HEK293 (cell line): ENCODE measurements at regions not wholly inside any gene's neighbourhood (a gene's known extent, or its start where the extent isn't known, plus 50 kb on each side); places are given as distances from the start of the nearest gene placed in this dataset.

Experiments used
- CTCF ChIA-PET: fragments of 350-600 bp; formaldehyde crosslinking; extraction: SDS; loops from one replicate; lab custom pipeline; 2021; ENCODE audit warnings: antibody characterized with exemption; lab: Yijun Ruan, JAX
- POLR2A ChIA-PET: fragments of 300-600 bp; formaldehyde crosslinking; extraction: SDS; loops from one replicate; lab custom pipeline; 2020; ENCODE audit warnings: antibody characterized with exemption, inconsistent platforms; lab: Yijun Ruan, JAX
- H3K27ac ChIP-seq: fragments of 200-500 bp; sonication (Bioruptor generic); 2 replicates; pipeline ENCODE4 v1.5.1; 2014; ENCODE audit warnings: low read depth, low read length, control low read depth, inconsistent platforms; ENCODE audit errors: extremely low read depth
- H3K36me3 ChIP-seq, 2 experiments: fragments of 200-500 bp in 1 of 2; sonication (Bioruptor generic) in 1 of 2; 1 replicate in 1 of 2; 2 replicates in 1 of 2; pipeline ENCODE4 v1.5.1; 2014 to 2017; ENCODE audit warnings: inconsistent platforms in 2 of 2, low read length in 2 of 2; ENCODE audit not compliant: control insufficient read depth in 2 of 2, insufficient read depth in 1 of 2
- H3K4me1 ChIP-seq: fragments of 200-500 bp; sonication (Bioruptor generic); 2 replicates; pipeline ENCODE4 v1.5.1; 2014; ENCODE audit warnings: mild to moderate bottlenecking, low read length, inconsistent platforms; ENCODE audit not compliant: control insufficient read depth, insufficient read depth
- H3K4me3 ChIP-seq: 2 replicates; pipeline ENCODE4 v1.5.1; 2011; ENCODE audit warnings: low read depth, mild to moderate bottlenecking, control low read depth, low read length, moderate library complexity
- H3K9me3 ChIP-seq: fragments of 200-500 bp; sonication (Bioruptor generic); 2 replicates; pipeline ENCODE4 v1.5.1; 2014; ENCODE audit warnings: low read depth, low read length, inconsistent platforms; ENCODE audit not compliant: control insufficient read depth, insufficient read depth
- SCRT2 ChIP-seq: fragments of 450-650 bp; formaldehyde crosslinking; IDR thresholded peaks from 2 replicates; pipeline ENCODE4 v1.5.1; 2016; ENCODE audit warnings: missing biosample characterization, missing genetic modification characterization
- SP7 ChIP-seq: fragments of 450-650 bp; formaldehyde crosslinking; IDR thresholded peaks from 2 replicates; pipeline ENCODE4 v1.5.1; 2016; ENCODE audit warnings: missing biosample characterization, missing genetic modification characterization
- TRIM28 ChIP-seq: IDR thresholded peaks from 2 replicates; pipeline ENCODE4 v1.6.1; 2011; ENCODE audit warnings: low read length, control low read depth, borderline replicate concordance
- ZBTB20 ChIP-seq: fragments of 450-650 bp; formaldehyde crosslinking; IDR thresholded peaks from 2 replicates; pipeline ENCODE4 v1.5.1; 2016; ENCODE audit warnings: missing biosample characterization, missing genetic modification characterization
- ZBTB48 ChIP-seq: fragments of 450-650 bp; formaldehyde crosslinking; IDR thresholded peaks from 2 replicates; pipeline ENCODE4 v1.5.1; 2016; ENCODE audit warnings: missing biosample characterization, missing genetic modification characterization
- ZBTB8A ChIP-seq: fragments of 450-650 bp; formaldehyde crosslinking; IDR thresholded peaks from 2 replicates; pipeline ENCODE4 v1.5.1; 2016; ENCODE audit warnings: missing biosample characterization, missing genetic modification characterization
- ZEB2 ChIP-seq: fragments of 450-650 bp; formaldehyde crosslinking; IDR thresholded peaks from 2 replicates; pipeline ENCODE4 v1.5.1; 2016; ENCODE audit warnings: missing biosample characterization, missing genetic modification characterization
- ZFHX2 ChIP-seq: fragments of 450-650 bp; formaldehyde crosslinking; conservative IDR thresholded peaks from 2 replicates; pipeline ENCODE4 v1.5.1; 2016; ENCODE audit warnings: missing biosample characterization, missing genetic modification characterization
- ZFP41 ChIP-seq: fragments of 450-650 bp; formaldehyde crosslinking; IDR thresholded peaks from 2 replicates; pipeline ENCODE4 v1.5.1; 2016; ENCODE audit warnings: missing biosample characterization, missing genetic modification characterization, borderline replicate concordance
- ZNF175 ChIP-seq: fragments of 450-650 bp; formaldehyde crosslinking; IDR thresholded peaks from 2 replicates; pipeline ENCODE4 v1.5.1; 2016; ENCODE audit warnings: missing biosample characterization, missing genetic modification characterization
- ZNF280C ChIP-seq: fragments of 450-650 bp; formaldehyde crosslinking; IDR thresholded peaks from 2 replicates; pipeline ENCODE4 v1.5.1; 2016; ENCODE audit warnings: missing biosample characterization, missing genetic modification characterization
- ZNF354C ChIP-seq: fragments of 450-650 bp; formaldehyde crosslinking; IDR thresholded peaks from 2 replicates; pipeline ENCODE4 v1.5.1; 2016; ENCODE audit warnings: missing biosample characterization, missing genetic modification characterization, low read depth, borderline replicate concordance
- ZNF530 ChIP-seq: fragments of 450-650 bp; formaldehyde crosslinking; IDR thresholded peaks from 2 replicates; pipeline ENCODE4 v1.5.1; 2016; ENCODE audit warnings: low read depth, missing biosample characterization, missing genetic modification characterization
- ZSCAN23 ChIP-seq: fragments of 450-650 bp; formaldehyde crosslinking; IDR thresholded peaks from 2 replicates; pipeline ENCODE4 v1.5.1; 2016; ENCODE audit warnings: missing biosample characterization, missing genetic modification characterization
- ZSCAN4 ChIP-seq: fragments of 450-650 bp; formaldehyde crosslinking; IDR thresholded peaks from 2 replicates; pipeline ENCODE4 v1.5.1; 2017; ENCODE audit warnings: missing biosample characterization, missing genetic modification characterization
- ZXDB ChIP-seq: fragments of 450-650 bp; formaldehyde crosslinking; IDR thresholded peaks from 2 replicates; pipeline ENCODE4 v1.5.1; 2016; ENCODE audit warnings: missing biosample characterization, missing genetic modification characterization
- TF ChIP-seq, protein P1 (sequence below): fragments of 450-650 bp; formaldehyde crosslinking; IDR thresholded peaks from 2 replicates; pipeline ENCODE4 v1.5.1; 2016; ENCODE audit warnings: missing biosample characterization, missing genetic modification characterization
- TF ChIP-seq, protein P2 (sequence below): fragments of 450-650 bp; formaldehyde crosslinking; IDR thresholded peaks from 2 replicates; pipeline ENCODE4 v1.5.1; 2016; ENCODE audit warnings: missing biosample characterization, missing genetic modification characterization, borderline replicate concordance

- POLR2A ChIA-PET, result no interaction called here
- TF ChIP-seq ZBTB20 (tag by site-specific recombination), result no peak
- TF ChIP-seq ZEB2, result no peak
- TF ChIP-seq SP7, result no peak
- no peak for TF ChIP-seq ZFHX2
- TF ChIP-seq ZBTB8A (tag by site-specific recombination), result no peak
- no peak for TF ChIP-seq ZSCAN23 (tag by site-specific recombination)
- TF ChIP-seq ZSCAN4 (tag by site-specific recombination), result no peak
- no peak for TF ChIP-seq SCRT2 (tag by site-specific recombination)
- TF ChIP-seq TRIM28, result no peak
- no peak for TF ChIP-seq ZNF530
- TF ChIP-seq ZBTB48 (tag by site-specific recombination), result no peak
- TF ChIP-seq, protein P1, sequence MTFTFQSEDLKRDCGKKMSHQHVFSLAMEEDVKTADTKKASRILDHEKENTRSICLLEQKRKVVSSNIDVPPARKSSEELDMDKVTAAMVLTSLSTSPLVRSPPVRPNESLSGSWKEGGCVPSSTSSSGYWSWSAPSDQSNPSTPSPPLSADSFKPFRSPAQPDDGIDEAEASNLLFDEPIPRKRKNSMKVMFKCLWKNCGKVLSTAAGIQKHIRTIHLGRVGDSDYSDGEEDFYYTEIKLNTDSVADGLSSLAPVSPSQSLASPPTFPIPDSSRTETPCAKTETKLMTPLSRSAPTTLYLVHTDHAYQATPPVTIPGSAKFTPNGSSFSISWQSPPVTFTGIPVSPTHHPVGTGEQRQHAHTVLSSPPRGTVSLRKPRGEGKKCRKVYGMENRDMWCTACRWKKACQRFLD, result no peak
- TF ChIP-seq ZNF354C (tag by site-specific recombination), result no peak
- TF ChIP-seq ZFP41, result no peak
- TF ChIP-seq ZNF175, result no peak
- no peak overlapping the region for H3K4me3 ChIP-seq
- no peaks in the 10 kb centered on the region for H3K4me1 ChIP-seq
- no peaks in the 10 kb centered on the region for H3K9me3 ChIP-seq
- no peak overlapping the region for H3K27ac ChIP-seq
- no peaks in the 10 kb centered on the region for H3K36me3 ChIP-seq
- CTCF ChIA-PET, result no interaction called here
These were observed 644.1 kb downstream of the PLPP3 start for GRCh38 chr1:55935236-55935635.

GRCh38 chr1:55932402-55932801 lies 647.0 kb downstream of the PLPP3 start:
- Histone ChIP-seq H3K4me3 (no peak overlapping the region), H3K27ac (no peak overlapping the region), H3K4me1 (no peaks in the 10 kb centered on the region), H3K9me3 (no peaks in the 10 kb centered on the region), H3K36me3 (no peaks in the 10 kb centered on the region)
- POLR2A ChIA-PET, result no interaction called here
- TF ChIP-seq, protein P2, sequence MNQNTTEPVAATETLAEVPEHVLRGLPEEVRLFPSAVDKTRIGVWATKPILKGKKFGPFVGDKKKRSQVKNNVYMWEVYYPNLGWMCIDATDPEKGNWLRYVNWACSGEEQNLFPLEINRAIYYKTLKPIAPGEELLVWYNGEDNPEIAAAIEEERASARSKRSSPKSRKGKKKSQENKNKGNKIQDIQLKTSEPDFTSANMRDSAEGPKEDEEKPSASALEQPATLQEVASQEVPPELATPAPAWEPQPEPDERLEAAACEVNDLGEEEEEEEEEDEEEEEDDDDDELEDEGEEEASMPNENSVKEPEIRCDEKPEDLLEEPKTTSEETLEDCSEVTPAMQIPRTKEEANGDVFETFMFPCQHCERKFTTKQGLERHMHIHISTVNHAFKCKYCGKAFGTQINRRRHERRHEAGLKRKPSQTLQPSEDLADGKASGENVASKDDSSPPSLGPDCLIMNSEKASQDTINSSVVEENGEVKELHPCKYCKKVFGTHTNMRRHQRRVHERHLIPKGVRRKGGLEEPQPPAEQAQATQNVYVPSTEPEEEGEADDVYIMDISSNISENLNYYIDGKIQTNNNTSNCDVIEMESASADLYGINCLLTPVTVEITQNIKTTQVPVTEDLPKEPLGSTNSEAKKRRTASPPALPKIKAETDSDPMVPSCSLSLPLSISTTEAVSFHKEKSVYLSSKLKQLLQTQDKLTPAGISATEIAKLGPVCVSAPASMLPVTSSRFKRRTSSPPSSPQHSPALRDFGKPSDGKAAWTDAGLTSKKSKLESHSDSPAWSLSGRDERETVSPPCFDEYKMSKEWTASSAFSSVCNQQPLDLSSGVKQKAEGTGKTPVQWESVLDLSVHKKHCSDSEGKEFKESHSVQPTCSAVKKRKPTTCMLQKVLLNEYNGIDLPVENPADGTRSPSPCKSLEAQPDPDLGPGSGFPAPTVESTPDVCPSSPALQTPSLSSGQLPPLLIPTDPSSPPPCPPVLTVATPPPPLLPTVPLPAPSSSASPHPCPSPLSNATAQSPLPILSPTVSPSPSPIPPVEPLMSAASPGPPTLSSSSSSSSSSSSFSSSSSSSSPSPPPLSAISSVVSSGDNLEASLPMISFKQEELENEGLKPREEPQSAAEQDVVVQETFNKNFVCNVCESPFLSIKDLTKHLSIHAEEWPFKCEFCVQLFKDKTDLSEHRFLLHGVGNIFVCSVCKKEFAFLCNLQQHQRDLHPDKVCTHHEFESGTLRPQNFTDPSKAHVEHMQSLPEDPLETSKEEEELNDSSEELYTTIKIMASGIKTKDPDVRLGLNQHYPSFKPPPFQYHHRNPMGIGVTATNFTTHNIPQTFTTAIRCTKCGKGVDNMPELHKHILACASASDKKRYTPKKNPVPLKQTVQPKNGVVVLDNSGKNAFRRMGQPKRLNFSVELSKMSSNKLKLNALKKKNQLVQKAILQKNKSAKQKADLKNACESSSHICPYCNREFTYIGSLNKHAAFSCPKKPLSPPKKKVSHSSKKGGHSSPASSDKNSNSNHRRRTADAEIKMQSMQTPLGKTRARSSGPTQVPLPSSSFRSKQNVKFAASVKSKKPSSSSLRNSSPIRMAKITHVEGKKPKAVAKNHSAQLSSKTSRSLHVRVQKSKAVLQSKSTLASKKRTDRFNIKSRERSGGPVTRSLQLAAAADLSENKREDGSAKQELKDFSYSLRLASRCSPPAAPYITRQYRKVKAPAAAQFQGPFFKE (tag by site-specific recombination), result no peak
- TF ChIP-seq ZXDB (tag by site-specific recombination) (no peak), ZNF280C (tag by site-specific recombination) (no peak)
- CTCF ChIA-PET, result no interaction called here
